BLaER1 (cell line): ENCODE measurements at regions not wholly inside any gene's neighbourhood (a gene's known extent, or its start where the extent isn't known, plus 50 kb on each side); places are given as distances from the start of the nearest gene placed in this dataset.

Experiments
- H3K27ac ChIP-seq: shearing (Covaris generic); formaldehyde crosslinking; 2 replicates; pipeline ENCODE4 v1.8.1; 2022
- H3K27me3 ChIP-seq: shearing (Covaris generic); formaldehyde crosslinking; 2 replicates; pipeline ENCODE4 v1.8.1; 2022
- H3K36me3 ChIP-seq: shearing (Covaris generic); formaldehyde crosslinking; 2 replicates; pipeline ENCODE4 v1.8.1; 2022
- H3K4me1 ChIP-seq: shearing (Covaris generic); formaldehyde crosslinking; 2 replicates; pipeline ENCODE4 v1.8.1; 2022
- H3K4me2 ChIP-seq: shearing (Covaris generic); formaldehyde crosslinking; 2 replicates; pipeline ENCODE4 v1.8.1; 2022
- H3K4me3 ChIP-seq: shearing (Covaris generic); formaldehyde crosslinking; 2 replicates; pipeline ENCODE4 v1.8.1; 2022
- H3K9ac ChIP-seq: shearing (Covaris generic); formaldehyde crosslinking; 2 replicates; pipeline ENCODE4 v1.8.1; 2022
- H3K9me3 ChIP-seq: shearing (Covaris generic); formaldehyde crosslinking; 2 replicates; pipeline ENCODE4 v1.8.1; 2022
- H4K20me1 ChIP-seq: shearing (Covaris generic); formaldehyde crosslinking; 2 replicates; pipeline ENCODE4 v1.8.1; 2022
- Cebpa-rat ChIP-seq: shearing (Covaris generic); IDR thresholded peaks from 2 replicates; pipeline ENCODE4 v1.8.1; 2022

DNA sequence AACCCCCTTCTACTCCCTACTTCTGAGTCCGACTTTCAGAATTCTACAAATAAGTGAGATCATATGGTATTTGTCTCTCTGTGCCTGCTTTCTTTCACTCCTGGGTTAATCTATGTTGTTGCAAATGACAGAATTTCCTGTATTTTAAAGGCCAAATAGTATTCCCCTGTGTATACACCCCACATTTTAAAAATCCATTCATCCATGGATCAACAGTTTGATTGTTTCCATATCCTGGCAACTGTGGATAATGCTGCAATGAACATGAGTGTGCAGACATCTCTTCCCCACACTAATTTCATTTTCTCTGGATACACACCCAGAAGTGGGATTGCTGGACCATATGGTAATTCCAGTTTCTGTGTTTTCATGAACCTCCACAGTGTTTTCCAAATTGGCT is 225.8 kb upstream of the TCERG1L start:
- Histone ChIP-seq H3K4me3 (no peak overlapping the region), H3K4me1 (no peaks in the 10 kb centered on the region), H3K27ac (no peak overlapping the region), H3K36me3 (no peaks in the 10 kb centered on the region), H3K9me3 (peaks cover 5% of the 10 kb centered on the region; the same call in 1 of the 2 replicates), H3K27me3 (no peaks in the 10 kb centered on the region), H3K4me2 (no peak overlapping the region), H3K9ac (no peak overlapping the region), H4K20me1 (no peaks in the 10 kb centered on the region)
- no peak for TF ChIP-seq Cebpa-rat

DNA sequence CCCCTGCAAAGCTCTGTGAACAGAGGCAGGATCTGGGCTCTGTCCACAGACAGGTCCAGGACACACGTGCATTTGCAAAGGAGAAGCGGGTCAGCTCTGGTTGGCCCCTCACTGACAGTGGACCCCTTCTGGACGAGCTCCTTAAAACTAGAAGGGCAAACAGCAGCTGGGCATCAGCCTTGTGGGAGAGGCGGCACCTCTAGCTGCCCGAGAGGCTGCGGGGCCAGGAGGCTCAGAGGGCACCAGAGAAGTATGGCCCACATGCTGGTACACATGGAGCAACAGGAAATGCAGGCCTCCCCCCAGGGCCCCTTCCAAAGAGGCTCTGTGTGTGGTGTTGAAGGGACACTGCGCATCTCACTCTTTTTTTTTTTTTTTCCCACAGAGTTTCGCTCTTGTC is 233.0 kb upstream of the TCERG1L start:
- H3K4me3 ChIP-seq, result no peak overlapping the region
- no peak overlapping the region for H3K9ac ChIP-seq
- no peak overlapping the region for H3K27ac ChIP-seq
- H4K20me1 ChIP-seq, result no peaks in the 10 kb centered on the region
- peaks cover 5% of the 10 kb centered on the region; the same call in 1 of the 2 replicates for H3K9me3 ChIP-seq
- no peaks in the 10 kb centered on the region for H3K27me3 ChIP-seq
- no peaks in the 10 kb centered on the region for H3K36me3 ChIP-seq
- no peak overlapping the region for H3K4me2 ChIP-seq
- no peak for TF ChIP-seq Cebpa-rat
- no peaks in the 10 kb centered on the region for H3K4me1 ChIP-seq

DNA sequence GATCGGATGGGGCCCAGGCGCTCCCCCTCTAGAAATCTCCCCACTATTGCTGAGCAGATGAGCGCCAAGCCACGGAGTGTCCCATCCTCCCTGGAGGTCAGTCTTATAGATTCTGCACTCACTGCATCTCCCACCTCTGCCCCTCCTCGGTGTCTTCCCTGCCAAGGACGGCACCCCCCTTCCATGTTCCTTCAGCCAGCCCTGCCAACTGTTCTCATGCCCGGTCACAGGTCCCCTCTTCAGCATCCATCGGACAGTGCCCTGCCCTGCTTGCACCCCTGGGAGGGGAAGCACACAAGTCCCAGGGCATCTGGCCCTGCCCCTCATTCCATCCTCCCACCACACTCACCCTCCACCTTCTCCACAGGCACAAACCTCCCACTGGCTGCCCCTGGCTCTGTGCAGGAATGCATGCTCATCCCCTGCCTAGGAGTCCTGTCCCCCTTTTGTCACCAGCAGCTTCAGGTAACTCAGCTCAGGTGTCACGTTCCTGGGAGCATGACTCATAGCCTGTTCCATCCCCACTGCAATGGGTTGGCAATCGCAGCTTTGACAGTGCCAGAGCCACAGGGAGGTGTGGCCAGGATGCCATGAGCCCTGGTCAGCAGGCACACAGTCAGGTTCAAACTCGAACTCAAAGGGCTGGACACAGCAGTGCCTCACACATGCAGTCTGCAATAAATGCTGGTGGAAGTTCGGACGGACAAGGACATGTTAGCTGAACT is 234.7 kb upstream of the TCERG1L start:
- no peaks in the 10 kb centered on the region for H3K4me1 ChIP-seq
- no peak overlapping the region for H3K4me3 ChIP-seq
- H4K20me1 ChIP-seq, result no peaks in the 10 kb centered on the region
- H3K9me3 ChIP-seq, result peaks cover 3% of the 10 kb centered on the region; the same call in 1 of the 2 replicates
- no peak for TF ChIP-seq Cebpa-rat
- no peak overlapping the region for H3K4me2 ChIP-seq
- no peak overlapping the region for H3K9ac ChIP-seq
- no peaks in the 10 kb centered on the region for H3K27me3 ChIP-seq
- H3K27ac ChIP-seq, result no peak overlapping the region
- H3K36me3 ChIP-seq, result no peaks in the 10 kb centered on the region

DNA sequence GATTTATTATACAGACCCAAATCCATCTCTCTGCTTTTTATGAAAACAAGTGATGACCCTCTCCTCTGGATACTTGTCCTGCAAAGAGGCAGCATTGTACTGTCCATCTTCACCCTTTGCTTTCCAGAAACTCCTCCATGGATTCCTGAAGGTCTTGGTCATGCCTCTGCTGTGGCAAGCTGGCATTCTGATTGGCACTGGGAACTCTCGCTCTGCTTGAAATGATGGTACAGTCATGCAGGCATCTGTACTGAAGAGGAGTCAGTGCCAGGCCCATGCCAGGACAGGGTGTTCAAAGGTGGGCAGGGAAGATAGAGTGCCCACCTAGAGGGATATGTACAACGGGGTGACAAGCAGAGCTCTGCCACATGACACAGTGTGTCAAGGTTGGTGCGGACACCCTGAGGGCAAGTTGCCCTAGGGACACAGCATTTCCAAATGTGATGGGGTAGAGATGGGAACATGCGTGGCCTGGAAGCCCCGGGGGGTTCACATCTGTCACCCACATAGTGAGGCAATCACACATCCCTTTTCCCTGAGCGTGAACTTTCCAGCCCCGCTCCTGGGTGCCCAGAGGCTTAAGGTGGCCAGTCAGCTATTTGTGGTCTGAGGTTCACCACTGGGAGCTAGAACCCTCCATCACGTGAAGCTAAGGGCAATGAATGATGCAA is 235.7 kb upstream of the TCERG1L start:
- H3K27ac ChIP-seq, result no peak overlapping the region
- H3K4me2 ChIP-seq, result no peak overlapping the region
- TF ChIP-seq Cebpa-rat, result no peak
- H4K20me1 ChIP-seq, result no peaks in the 10 kb centered on the region
- no peaks in the 10 kb centered on the region for H3K27me3 ChIP-seq
- H3K9ac ChIP-seq, result no peak overlapping the region
- no peak overlapping the region for H3K4me3 ChIP-seq
- H3K9me3 ChIP-seq, result no peaks in the 10 kb centered on the region
- peaks cover 3% of the 10 kb centered on the region for H3K4me1 ChIP-seq
- no peaks in the 10 kb centered on the region for H3K36me3 ChIP-seq

DNA sequence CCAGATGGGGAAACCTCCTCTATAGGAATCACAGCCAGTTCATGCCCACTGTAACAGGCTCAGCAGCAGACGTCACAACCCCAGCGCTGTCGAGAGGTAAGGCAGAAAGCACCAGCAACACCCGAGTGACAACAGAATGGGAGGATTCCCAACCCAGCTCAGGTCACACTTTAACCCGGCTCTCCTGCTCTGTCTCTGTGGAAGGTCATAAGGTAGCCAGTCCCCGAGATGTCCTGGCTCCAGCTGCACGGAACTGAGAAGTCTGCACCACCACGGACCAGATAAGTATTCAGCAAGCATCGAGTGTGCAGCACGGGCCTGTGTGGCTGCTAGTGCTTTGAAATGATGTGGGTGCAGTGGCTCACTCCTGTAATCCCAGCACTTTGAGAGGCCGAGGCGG is 236.7 kb upstream of the TCERG1L start:
- H3K9ac ChIP-seq, result no peak overlapping the region

DNA sequence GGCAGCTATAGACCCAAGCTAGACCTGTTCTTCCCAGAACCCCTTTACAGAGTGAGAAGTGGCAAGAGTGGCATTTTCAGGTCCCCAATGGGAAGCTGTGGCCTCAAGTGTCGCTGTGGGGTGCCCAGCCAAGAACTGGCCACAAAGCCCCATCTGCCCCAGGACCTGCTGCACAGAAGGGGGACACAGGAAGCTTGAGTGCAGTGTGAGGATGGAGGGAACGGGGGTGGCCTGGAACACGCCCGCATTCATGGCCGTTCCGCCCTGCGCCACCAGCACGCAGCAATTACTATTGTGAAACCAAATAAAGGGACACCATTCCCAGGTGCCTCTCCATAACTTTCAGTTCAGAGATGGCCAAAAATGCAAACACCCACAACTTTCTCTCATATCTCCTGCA is 237.6 kb upstream of the TCERG1L start:
- no peaks in the 10 kb centered on the region for H3K27me3 ChIP-seq
- no peak for TF ChIP-seq Cebpa-rat

More for the DNA sequence above, 236.7 kb upstream of the TCERG1L start:
- H3K9me3 ChIP-seq, result no peaks in the 10 kb centered on the region
- no peaks in the 10 kb centered on the region for H3K36me3 ChIP-seq
- H3K4me1 ChIP-seq, result peaks cover 12% of the 10 kb centered on the region
- no peaks in the 10 kb centered on the region for H3K27me3 ChIP-seq
- no peak overlapping the region for H3K4me2 ChIP-seq
- H3K4me3 ChIP-seq, result no peak overlapping the region
- H4K20me1 ChIP-seq, result no peaks in the 10 kb centered on the region
- H3K27ac ChIP-seq, result no peak overlapping the region
- no peak for TF ChIP-seq Cebpa-rat

DNA sequence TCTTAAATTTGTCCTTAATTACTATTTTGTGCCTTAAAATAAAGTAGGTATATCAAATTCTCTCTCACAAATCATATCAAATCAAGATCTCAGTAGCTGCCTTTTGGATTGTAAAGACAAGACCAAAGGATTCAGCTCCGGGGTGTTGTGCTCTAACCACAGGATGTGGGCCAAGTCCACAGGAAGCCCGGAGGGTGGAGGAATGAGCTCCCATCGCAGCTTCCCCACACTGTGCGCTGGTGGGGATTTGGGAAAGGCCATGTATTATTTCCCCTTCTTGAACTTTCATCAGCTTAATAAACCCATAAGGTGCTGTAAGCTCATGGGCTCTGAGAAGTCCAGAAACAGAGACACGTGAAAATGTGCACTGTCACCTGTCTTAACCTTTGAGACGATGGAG is 241.6 kb upstream of the TCERG1L start:
- Histone ChIP-seq H3K9ac (no peak overlapping the region), H3K4me3 (no peak overlapping the region), H4K20me1 (no peaks in the 10 kb centered on the region), H3K27me3 (no peaks in the 10 kb centered on the region), H3K27ac (no peak overlapping the region), H3K36me3 (no peaks in the 10 kb centered on the region), H3K4me1 (peaks cover 15% of the 10 kb centered on the region), H3K9me3 (no peaks in the 10 kb centered on the region), H3K4me2 (peak overlapping the region; percentile 53)
- TF ChIP-seq Cebpa-rat, result no peak

More for the DNA sequence above, 237.6 kb upstream of the TCERG1L start:
- H3K4me1 ChIP-seq, result peaks cover 15% of the 10 kb centered on the region
- no peaks in the 10 kb centered on the region for H4K20me1 ChIP-seq
- no peaks in the 10 kb centered on the region for H3K36me3 ChIP-seq
- H3K27ac ChIP-seq, result no peak overlapping the region
- no peaks in the 10 kb centered on the region for H3K9me3 ChIP-seq
- H3K4me2 ChIP-seq, result no peak overlapping the region
- no peak overlapping the region for H3K9ac ChIP-seq
- no peak overlapping the region for H3K4me3 ChIP-seq

DNA sequence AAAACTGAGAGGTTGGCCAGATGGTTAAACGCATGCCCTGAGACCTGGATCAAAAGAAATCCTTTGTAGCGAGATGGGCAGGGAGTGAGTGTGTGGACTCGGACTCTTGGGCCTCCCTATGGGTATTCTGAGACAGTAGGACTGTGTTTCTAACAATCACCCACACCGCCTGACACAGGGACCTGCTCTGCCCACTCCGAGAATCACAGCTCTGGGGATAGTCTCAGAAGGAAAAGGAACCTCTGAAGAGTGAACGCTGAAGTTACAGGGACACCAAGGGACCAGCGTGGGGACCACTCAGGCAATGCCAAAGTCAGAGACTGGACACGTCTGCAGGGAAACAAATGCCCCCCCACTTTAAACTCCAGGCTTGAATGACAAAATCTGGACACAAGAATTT is 242.1 kb upstream of the TCERG1L start:
- Histone ChIP-seq H3K27me3 (no peaks in the 10 kb centered on the region), H3K4me3 (no peak overlapping the region), H3K9me3 (no peaks in the 10 kb centered on the region), H3K4me1 (peaks cover 15% of the 10 kb centered on the region), H3K27ac (no peak overlapping the region), H3K4me2 (no peak overlapping the region), H3K36me3 (no peaks in the 10 kb centered on the region), H4K20me1 (no peaks in the 10 kb centered on the region), H3K9ac (no peak overlapping the region)
- TF ChIP-seq Cebpa-rat, result no peak

DNA sequence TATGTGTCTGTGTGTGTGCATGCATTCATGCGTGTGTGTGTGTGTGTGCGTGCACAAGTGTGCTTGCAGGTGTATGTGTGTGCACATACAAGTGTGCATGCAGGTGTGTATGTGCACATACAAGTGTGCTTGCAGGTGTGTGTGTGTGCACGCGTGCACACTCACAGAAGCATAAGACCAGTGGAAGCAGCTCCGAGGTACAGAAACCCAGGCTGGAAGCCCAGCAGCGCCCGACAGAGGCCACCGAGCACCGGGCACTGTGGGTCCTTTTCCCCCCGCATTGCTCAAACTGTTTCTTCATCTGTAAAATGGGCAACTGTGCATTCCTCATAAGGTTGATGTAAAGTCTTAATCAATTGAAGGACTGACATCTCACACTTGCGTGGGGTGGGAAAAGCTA is 243.3 kb upstream of the TCERG1L start:
- Histone ChIP-seq H4K20me1 (no peaks in the 10 kb centered on the region), H3K4me2 (no peak overlapping the region), H3K27ac (no peak overlapping the region), H3K36me3 (no peaks in the 10 kb centered on the region), H3K4me3 (no peak overlapping the region), H3K9ac (no peak overlapping the region), H3K27me3 (no peaks in the 10 kb centered on the region), H3K9me3 (no peaks in the 10 kb centered on the region), H3K4me1 (peaks cover 21% of the 10 kb centered on the region)
- TF ChIP-seq Cebpa-rat, result no peak

DNA sequence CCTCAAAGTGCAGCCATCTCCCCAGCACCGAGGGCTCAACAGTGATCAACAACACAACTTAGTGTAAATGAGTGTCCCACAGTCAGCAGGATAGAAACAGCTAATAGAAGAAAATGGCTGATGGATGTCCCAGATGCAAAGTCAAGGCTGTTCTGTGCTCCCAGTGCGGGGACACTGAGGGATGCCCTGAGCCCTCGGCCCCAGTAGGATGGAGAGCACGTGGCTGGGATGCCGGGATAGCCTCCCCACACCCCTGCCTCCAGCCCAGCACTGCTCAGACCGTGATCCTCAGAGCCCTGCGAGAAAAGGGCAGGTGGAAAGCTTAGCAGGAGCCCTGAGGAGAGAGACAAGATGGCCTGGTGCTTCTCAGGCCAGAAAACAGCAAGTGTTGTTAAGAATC is 243.9 kb upstream of the TCERG1L start:
- Histone ChIP-seq H3K27me3 (no peaks in the 10 kb centered on the region), H3K4me3 (no peak overlapping the region), H3K36me3 (no peaks in the 10 kb centered on the region), H3K9ac (no peak overlapping the region), H3K27ac (no peak overlapping the region), H3K4me1 (peaks cover 27% of the 10 kb centered on the region), H3K9me3 (no peaks in the 10 kb centered on the region), H3K4me2 (no peak overlapping the region), H4K20me1 (no peaks in the 10 kb centered on the region)
- no peak for TF ChIP-seq Cebpa-rat
